Osteoblast (primary cell): ENCODE measurements at regions not wholly inside any gene's neighbourhood (a gene's known extent, or its start where the extent isn't known, plus 50 kb on each side); places are given as distances from the start of the nearest gene placed in this dataset.

ENCODE experiments used
- DNase-seq: peaks from one replicate; pipeline ENCODE4 v3.0.0; 2011; ENCODE audit warnings: low spot score, mixed read lengths; ENCODE audit not compliant: insufficient read length; ENCODE audit errors: missing footprints
- H2AFZ ChIP-seq: 2 replicates; pipeline ENCODE4 v1.6.0; 2011; ENCODE audit warnings: mild to moderate bottlenecking, low read length
- H3K27ac ChIP-seq: 2 replicates; pipeline ENCODE4 v1.5.1; 2011; ENCODE audit warnings: mild to moderate bottlenecking, low read depth, low read length, moderate library complexity
- H3K27me3 ChIP-seq: 2 replicates; pipeline ENCODE4 v1.6.0; 2012; ENCODE audit warnings: mild to moderate bottlenecking, control low read depth, inconsistent platforms, low read length, moderate library complexity; ENCODE audit not compliant: insufficient read depth
- H3K36me3 ChIP-seq: 2 replicates; pipeline ENCODE4 v1.5.1; 2011; ENCODE audit warnings: mild to moderate bottlenecking, low read length, control low read depth, moderate library complexity; ENCODE audit not compliant: insufficient read depth
- H3K4me1 ChIP-seq: 2 replicates; pipeline ENCODE4 v1.5.1; 2011; ENCODE audit warnings: mild to moderate bottlenecking, low read length, control low read depth, moderate library complexity; ENCODE audit not compliant: insufficient read depth
- H3K4me2 ChIP-seq: 2 replicates; pipeline ENCODE4 v1.6.0; 2011; ENCODE audit warnings: mild to moderate bottlenecking, low read length; ENCODE audit not compliant: insufficient read depth
- H3K4me3 ChIP-seq: fragments of 200-600 bp; sonication (generic); 3 replicates; pipeline ENCODE4 v1.5.1; 2012; ENCODE audit warnings: mild to moderate bottlenecking, low read length, inconsistent platforms; ENCODE audit not compliant: insufficient read depth
- H3K79me2 ChIP-seq: 2 replicates; pipeline ENCODE4 v1.6.0; 2012; ENCODE audit warnings: mild to moderate bottlenecking, low read length, control low read depth, inconsistent platforms; ENCODE audit not compliant: insufficient read depth
- H3K9me3 ChIP-seq: 2 replicates; pipeline ENCODE4 v1.5.1; 2011; ENCODE audit warnings: low read depth, low read length, control low read depth
- H4K20me1 ChIP-seq: 2 replicates; pipeline ENCODE4 v1.6.0; 2012; ENCODE audit warnings: mild to moderate bottlenecking, low read length, control low read depth; ENCODE audit not compliant: insufficient read depth
- CTCF ChIP-seq: IDR thresholded peaks from 2 replicates; pipeline ENCODE4 v1.5.1; 2011; ENCODE audit warnings: mild to moderate bottlenecking, low read depth, low read length, moderate library complexity; ENCODE audit errors: extremely low read depth

- Histone ChIP-seq H3K4me2 (no peak overlapping the region), H3K4me3 (no peak overlapping the region), H2AFZ (no peak overlapping the region)
These were observed 390.6 kb upstream of the ANO3 start for GRCh38 chr11:25941353-25941752.

GRCh38 chr11:25943031-25943430 is 388.9 kb upstream of the ANO3 start:
- H3K27ac ChIP-seq = no peak overlapping the region
- H3K4me2 ChIP-seq = no peak overlapping the region
- H3K4me3 ChIP-seq = no peak overlapping the region
- no peaks in the 10 kb centered on the region for H3K36me3 ChIP-seq
- no peaks in the 10 kb centered on the region for H3K9me3 ChIP-seq
- H3K27me3 ChIP-seq = no peaks in the 10 kb centered on the region
- TF ChIP-seq CTCF = no peak
- no peak for DNase-seq
- no peaks in the 10 kb centered on the region for H3K4me1 ChIP-seq
- H4K20me1 ChIP-seq = no peaks in the 10 kb centered on the region
- H3K79me2 ChIP-seq = no peaks in the 10 kb centered on the region
- no peak overlapping the region for H2AFZ ChIP-seq

More at GRCh38 chr11:25941353-25941752, 390.6 kb upstream of the ANO3 start:
- TF ChIP-seq CTCF = no peak
- H3K36me3 ChIP-seq = no peaks in the 10 kb centered on the region
- H3K79me2 ChIP-seq = no peaks in the 10 kb centered on the region
- no peaks in the 10 kb centered on the region for H3K27me3 ChIP-seq
- H3K27ac ChIP-seq = no peak overlapping the region
- no peak for DNase-seq
- H4K20me1 ChIP-seq = no peaks in the 10 kb centered on the region
- H3K4me1 ChIP-seq = no peaks in the 10 kb centered on the region
- no peaks in the 10 kb centered on the region for H3K9me3 ChIP-seq

GRCh38 chr11:25943777-25944661 is 387.9 kb upstream of the ANO3 start:
- no peaks in the 10 kb centered on the region for H3K79me2 ChIP-seq
- TF ChIP-seq CTCF = no peak
- no peak overlapping the region for H3K4me2 ChIP-seq
- H3K27ac ChIP-seq = no peak overlapping the region
- H3K27me3 ChIP-seq = no peaks in the 10 kb centered on the region
- H2AFZ ChIP-seq = no peak overlapping the region
- no peak overlapping the region for H3K4me3 ChIP-seq
- no peaks in the 10 kb centered on the region for H3K36me3 ChIP-seq
- peak; percentile 32 for DNase-seq
- H4K20me1 ChIP-seq = no peaks in the 10 kb centered on the region
- no peaks in the 10 kb centered on the region for H3K9me3 ChIP-seq
- no peaks in the 10 kb centered on the region for H3K4me1 ChIP-seq

GRCh38 chr11:25949918-25950317 is 382.0 kb upstream of the ANO3 start:
- Histone ChIP-seq H3K4me2 (no peak overlapping the region), H3K79me2 (no peaks in the 10 kb centered on the region), H2AFZ (no peak overlapping the region), H3K27ac (no peak overlapping the region), H3K27me3 (no peaks in the 10 kb centered on the region), H3K4me1 (no peaks in the 10 kb centered on the region), H3K4me3 (no peak overlapping the region), H4K20me1 (no peaks in the 10 kb centered on the region), H3K9me3 (no peaks in the 10 kb centered on the region), H3K36me3 (no peaks in the 10 kb centered on the region)
- DNase-seq = no peak
- TF ChIP-seq CTCF = no peak
